Smooth muscle cell (in vitro differentiated cells): ENCODE measurements at regions not wholly inside any gene's neighbourhood (a gene's known extent, or its start where the extent isn't known, plus 50 kb on each side); places are given as distances from the start of the nearest gene placed in this dataset.
"Not testable (repeated sequence)": the region's sequence is repeated elsewhere in the genome, so short reads cannot be mapped to it uniquely, and the experiment has no call there.

ENCODE experiments used
- DNase-seq: peaks from one replicate; lab custom pipeline; 2025; ENCODE audit not compliant: unreplicated experiment; lab: John Stamatoyannopoulos, UW
- H2AFZ ChIP-seq: fragments of 200-600 bp; sonication (generic); 2 replicates; pipeline ENCODE4 v1.6.0; 2016; ENCODE audit warnings: antibody characterized with exemption, low read depth, mild to moderate bottlenecking
- H3F3A ChIP-seq: fragments of 200-600 bp; sonication (generic); 2 replicates; pipeline ENCODE4 v1.6.0; 2017; ENCODE audit warnings: antibody characterized with exemption, low read depth
- H3K27ac ChIP-seq: fragments of 200-600 bp; sonication (generic); 2 replicates; pipeline ENCODE4 v1.5.1; 2016; ENCODE audit warnings: low read depth, mild to moderate bottlenecking
- H3K27me3 ChIP-seq: fragments of 200-600 bp; sonication (generic); 2 replicates; pipeline ENCODE4 v1.6.1; 2016; ENCODE audit warnings: low read depth, mild to moderate bottlenecking
- H3K36me3 ChIP-seq: fragments of 200-600 bp; sonication (generic); 2 replicates; pipeline ENCODE4 v1.5.1; 2016; ENCODE audit warnings: low read depth
- H3K4me1 ChIP-seq: fragments of 200-600 bp; sonication (generic); 2 replicates; pipeline ENCODE4 v1.5.1; 2016; ENCODE audit warnings: low read depth
- H3K4me2 ChIP-seq: fragments of 200-600 bp; sonication (generic); 2 replicates; pipeline ENCODE4 v1.6.0; 2016; ENCODE audit warnings: mild to moderate bottlenecking
- H3K4me3 ChIP-seq: fragments of 200-600 bp; sonication (generic); 2 replicates; pipeline ENCODE4 v1.5.1; 2016; ENCODE audit warnings: mild to moderate bottlenecking
- H3K79me2 ChIP-seq: fragments of 200-600 bp; sonication (generic); 2 replicates; pipeline ENCODE4 v1.6.0; 2016; ENCODE audit warnings: low read depth, mild to moderate bottlenecking
- H3K9ac ChIP-seq: fragments of 200-600 bp; sonication (generic); 2 replicates; pipeline ENCODE4 v1.6.0; 2016; ENCODE audit warnings: low read depth
- H3K9me3 ChIP-seq: fragments of 200-600 bp; sonication (generic); replicated peaks from 2 replicates; pipeline ENCODE4 v1.5.1; 2016; ENCODE audit warnings: low read depth
- H4K20me1 ChIP-seq: fragments of 200-600 bp; sonication (generic); 2 replicates; pipeline ENCODE4 v1.6.0; 2016; ENCODE audit warnings: low read depth
- CTCF ChIP-seq: fragments of 200-600 bp; sonication (generic); IDR thresholded peaks from 2 replicates; pipeline ENCODE4 v1.5.1; 2017; ENCODE audit warnings: borderline replicate concordance, mild to moderate bottlenecking, antibody characterized with exemption; ENCODE audit not compliant: insufficient read depth, poor library complexity, severe bottlenecking
- WGBS: methylation state at CpG from one replicate; pipeline ENCODE4 v1.1.7; 2016; ENCODE audit warnings: low lambda C conversion rate; 5-methylcytosine and 5-hydroxymethylcytosine counted together

GRCh38 chr4:72938516-72938915 lies 131.0 kb downstream of the COX18 start:
- WGBS: 91% methylated on average over 2 of the region's 2 CpGs
- H3K9me3 ChIP-seq: no peaks in the 10 kb centered on the region

GRCh38 chr4:72935462-72935861 lies 134.1 kb downstream of the COX18 start:
- Histone ChIP-seq H3K79me2 (no peaks in the 10 kb centered on the region), H3K4me1 (no peaks in the 10 kb centered on the region), H3K9ac (no peak overlapping the region), H3K9me3 (no peaks in the 10 kb centered on the region), H3K4me2 (no peak overlapping the region), H3F3A (no peaks in the 10 kb centered on the region), H4K20me1 (no peaks in the 10 kb centered on the region), H3K36me3 (no peaks in the 10 kb centered on the region), H2AFZ (no peak overlapping the region), H3K27me3 (no peaks in the 10 kb centered on the region), H3K27ac (no peak overlapping the region), H3K4me3 (no peak overlapping the region)
- TF ChIP-seq CTCF: no peak
- no peak for DNase-seq
- WGBS: 82% methylated on average over 1 of the region's 1 CpG

More at GRCh38 chr4:72938516-72938915, 131.0 kb downstream of the COX18 start:
- no peaks in the 10 kb centered on the region for H3K79me2 ChIP-seq
- no peaks in the 10 kb centered on the region for H3K4me1 ChIP-seq
- H4K20me1 ChIP-seq: no peaks in the 10 kb centered on the region
- no peak overlapping the region for H3K27ac ChIP-seq
- H3K36me3 ChIP-seq: no peaks in the 10 kb centered on the region
- H3F3A ChIP-seq: no peaks in the 10 kb centered on the region
- H2AFZ ChIP-seq: no peak overlapping the region
- no peak overlapping the region for H3K4me2 ChIP-seq
- no peak overlapping the region for H3K9ac ChIP-seq
- no peak for TF ChIP-seq CTCF
- no peak for DNase-seq
- no peaks in the 10 kb centered on the region for H3K27me3 ChIP-seq
- H3K4me3 ChIP-seq: no peak overlapping the region

- no peaks in the 10 kb centered on the region for H3K36me3 ChIP-seq
- H3K27ac ChIP-seq: no peak overlapping the region
- H3F3A ChIP-seq: no peaks in the 10 kb centered on the region
- no peak for TF ChIP-seq CTCF
- H4K20me1 ChIP-seq: no peaks in the 10 kb centered on the region
- H3K4me3 ChIP-seq: no peak overlapping the region
- 100% methylated on average over 1 of the region's 1 CpG for WGBS
- no peak overlapping the region for H3K9ac ChIP-seq
- H3K79me2 ChIP-seq: no peaks in the 10 kb centered on the region
- no peaks in the 10 kb centered on the region for H3K27me3 ChIP-seq
- H3K4me2 ChIP-seq: no peak overlapping the region
- DNase-seq: no peak
- H3K4me1 ChIP-seq: no peaks in the 10 kb centered on the region
- no peaks in the 10 kb centered on the region for H3K9me3 ChIP-seq
- no peak overlapping the region for H2AFZ ChIP-seq
Observed at GRCh38 chr4:72933029-72933428, 136.5 kb downstream of the COX18 start.

GRCh38 chr4:72931346-72931745 lies 138.2 kb downstream of the COX18 start:
- Histone ChIP-seq H3K4me1 (no peaks in the 10 kb centered on the region), H3K9me3 (no peaks in the 10 kb centered on the region), H3K9ac (no peak overlapping the region), H3K27ac (no peak overlapping the region), H3K36me3 (no peaks in the 10 kb centered on the region), H3K4me2 (no peak overlapping the region), H2AFZ (no peak overlapping the region), H3F3A (no peaks in the 10 kb centered on the region), H4K20me1 (no peaks in the 10 kb centered on the region), H3K27me3 (no peaks in the 10 kb centered on the region), H3K79me2 (no peaks in the 10 kb centered on the region), H3K4me3 (no peak overlapping the region)
- no peak for TF ChIP-seq CTCF
- DNase-seq: no peak
- WGBS: 88% methylated on average over 5 of the region's 5 CpGs

GRCh38 chr4:72929596-72930274 lies 139.8 kb downstream of the COX18 start:
- H3K27ac ChIP-seq, H4K20me1 ChIP-seq, H3K27me3 ChIP-seq, H3F3A ChIP-seq, H3K9ac ChIP-seq, H3K4me1 ChIP-seq, H3K4me3 ChIP-seq, H3K36me3 ChIP-seq, H3K9me3 ChIP-seq, H3K79me2 ChIP-seq, H3K4me2 ChIP-seq, DNase-seq, H2AFZ ChIP-seq: not testable (repeated sequence)
- WGBS: 81% methylated on average over 10 of the region's 10 CpGs
